ENCODE measurements at regions not wholly inside any gene's neighbourhood (a gene's known extent, or its start where the extent isn't known, plus 50 kb on each side); places are given as distances from the start of the nearest gene placed in this dataset.
A peak's percentile ranks its signal among the peaks of the same experiment; 100 is the strongest.

GRCh38 chr4:147064856-147065255 lies 119.2 kb upstream of the TTC29 start:
- H3K56ac ChIP-seq (replicated peaks; ENCODE audit: insufficient read length, low read depth, low read length) = no peak overlapping the region
- no peak overlapping the region for H3K14ac ChIP-seq (ENCODE audit: insufficient read length)
- no peaks in the 10 kb centered on the region for H3K9me3 ChIP-seq (ENCODE audit: insufficient read depth in 2 of 2, low read depth in 1 of 2, low read length in 1 of 2)
- POLR2A ChIA-PET (ENCODE audit: partially characterized antibody) = no interaction called here
- H3K4me1 ChIP-seq (replicated peaks in 1 of 4; ENCODE audit: control insufficient read depth in 3 of 4, insufficient read depth in 4 of 4, low read length in 3 of 4) = peaks cover 0 to 2% (median 0%) of the 10 kb centered on the region in 4 experiments; a peak in 1 of 7 replicates
- CTCF ChIA-PET (ENCODE audit: partially characterized antibody) = interaction anchor here (1.0 kb wide), 1 partner anchor 46 kb away, joined by 4 read pairs; no protein-coding TSS in a partner anchor
- no peak overlapping the region for H2BK12ac ChIP-seq (ENCODE audit: low read depth, low read length)
- no peak overlapping the region for H4K91ac ChIP-seq (replicated peaks; ENCODE audit: insufficient read length, low read length)
- DNase-seq (ENCODE audit: low read depth in 1 of 2, low spot score in 2 of 2) (no peak), FAIRE-seq (no peak)
- no peaks in the 10 kb centered on the region for H3K36me3 ChIP-seq (ENCODE audit: control insufficient read depth in 2 of 4, insufficient read depth in 4 of 4, low read length in 3 of 4)
- H3K4me2 ChIP-seq (ENCODE audit: insufficient read depth in 1 of 2, low read depth in 2 of 2, low read length in 2 of 2) = no peak overlapping the region
- no peak overlapping the region for H2AK5ac ChIP-seq (ENCODE audit: low read depth, low read length)
- WGBS, 2 experiments (ENCODE audit: extremely low coverage in 1 of 2, insufficient coverage in 1 of 2, insufficient read length in 1 of 2, insufficient replicate concordance in 2 of 2, low coverage in 1 of 2, low lambda C conversion rate in 2 of 2, missing lambda C conversion rate in 1 of 2) = 89% methylated on average over 5 of the region's 5 CpGs; no CpG with 5 or more reads in 1 of the 2 experiments
- H2BK20ac ChIP-seq (ENCODE audit: low read length) = no peak overlapping the region
- no peak overlapping the region for H3K23ac ChIP-seq (ENCODE audit: insufficient read length)
- no peak overlapping the region for H3K9ac ChIP-seq (replicated peaks in 1 of 4; ENCODE audit: extremely low read depth in 1 of 4, low read depth in 3 of 4, low read length in 3 of 4)
- H3K27ac ChIP-seq (ENCODE audit: low read depth, low read length) = no peak overlapping the region
- H3K23me2 ChIP-seq (ENCODE audit: low read depth, low read length) = no peaks in the 10 kb centered on the region
- no peak overlapping the region for H3K18ac ChIP-seq (ENCODE audit: extremely low read depth, low read length)
- H3K79me1 ChIP-seq (ENCODE audit: low read depth, low read length) = no peaks in the 10 kb centered on the region
- H3K79me2 ChIP-seq (ENCODE audit: control insufficient read depth in 1 of 2, insufficient read depth in 2 of 2, low read length in 2 of 2) = no peaks in the 10 kb centered on the region
- no peak overlapping the region for H3K4me3 ChIP-seq (ENCODE audit: extremely low read depth in 1 of 4, insufficient read depth in 2 of 4, low read depth in 3 of 4, low read length in 4 of 4)
- no peak overlapping the region for H2BK120ac ChIP-seq (replicated peaks; ENCODE audit: low read depth, low read length)
- peak overlapping the region; percentile 34; the same call in 1 of the 2 replicates for H2AFZ ChIP-seq (ENCODE audit: low read length)
- no peak overlapping the region for H2BK15ac ChIP-seq (ENCODE audit: low read length)
- H4K8ac ChIP-seq (ENCODE audit: extremely low read depth, insufficient read depth, low read length) = no peak overlapping the region
- no peaks in the 10 kb centered on the region for H3K27me3 ChIP-seq (replicated peaks in 1 of 4; ENCODE audit: control insufficient read depth in 3 of 4, extremely low read depth in 1 of 4, insufficient read depth in 3 of 4, low read length in 3 of 4)
- H2BK5ac ChIP-seq (ENCODE audit: low read depth, low read length) = no peak overlapping the region
- H4K20me1 ChIP-seq (replicated peaks in 1 of 2; ENCODE audit: control insufficient read depth in 1 of 2, insufficient read depth in 2 of 2, low read length in 2 of 2) = no peaks in the 10 kb centered on the region
- no peak overlapping the region for H3K4ac ChIP-seq (replicated peaks; ENCODE audit: insufficient read length, low read depth, low read length)
- H4K5ac ChIP-seq (ENCODE audit: insufficient read length, low read depth, low read length) = no peak overlapping the region
- TF ChIP-seq TEAD4 (IDR thresholded peaks at IDR 0.05; ENCODE audit: low read depth, low read length) (no peak), E2F6 (IDR thresholded peaks at IDR 0.05) (no peak), SUZ12 (IDR thresholded peaks at IDR 0.05; ENCODE audit: low read length) (no peak), EGR1 (IDR thresholded peaks at IDR 0.05; ENCODE audit: borderline replicate concordance, low read depth, low read length) (no peak), RNF2 (IDR thresholded peaks at IDR 0.05; ENCODE audit: borderline replicate concordance, low read depth, low read length, missing control alignments, poor library complexity, severe bottlenecking) (no peak), SIX5 (IDR thresholded peaks at IDR 0.05; ENCODE audit: low read depth, low read length) (no peak), SP2 (IDR thresholded peaks at IDR 0.05; ENCODE audit: low read length) (no peak), NANOG (IDR thresholded peaks at IDR 0.05; ENCODE audit: insufficient read depth, low read depth, low read length, poor library complexity, severe bottlenecking) (no peak), JUND (IDR thresholded peaks at IDR 0.05; ENCODE audit: low read length) (no peak), MAFK (IDR thresholded peaks at IDR 0.05; ENCODE audit: low read depth, low read length) (no peak), ZNF274 (IDR thresholded peaks at IDR 0.05; ENCODE audit: borderline replicate concordance, extremely low read depth, low read length) (no peak), CBX8 (IDR thresholded peaks at IDR 0.05; ENCODE audit: borderline replicate concordance, low read depth, low read length) (no peak), HDAC2 (IDR thresholded peaks at IDR 0.05; ENCODE audit: borderline replicate concordance in 1 of 2, low read depth in 2 of 2, low read length in 2 of 2) (no peak)
